ENCODE measurements at regions not wholly inside any gene's neighbourhood (a gene's known extent, or its start where the extent isn't known, plus 50 kb on each side); places are given as distances from the start of the nearest gene placed in this dataset.
"Not testable (repeated sequence)": the region's sequence is repeated elsewhere in the genome, so short reads cannot be mapped to it uniquely, and the experiment has no call there.

DNA sequence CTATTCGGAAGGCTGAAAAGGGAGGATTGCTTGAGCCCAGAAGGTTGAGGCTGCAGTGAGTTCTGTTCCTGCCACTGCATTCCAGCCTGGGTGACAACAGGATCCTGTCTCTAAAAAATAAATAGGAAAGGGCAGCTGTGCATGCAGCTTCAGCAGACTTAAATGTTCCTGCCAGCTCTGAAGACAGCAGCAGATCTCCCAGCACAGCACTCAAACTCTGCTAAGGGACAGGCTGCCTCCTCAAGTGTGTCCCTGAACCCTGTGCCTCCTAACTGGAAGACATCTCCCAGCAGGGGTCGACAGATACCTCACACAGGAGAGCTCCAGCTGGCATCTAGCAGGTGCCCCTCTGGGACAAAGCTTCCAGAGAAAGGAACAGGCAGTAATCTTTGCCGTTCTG is 117.9 kb downstream of the CXCL12 start:
- DNase-seq: no peak

DNA sequence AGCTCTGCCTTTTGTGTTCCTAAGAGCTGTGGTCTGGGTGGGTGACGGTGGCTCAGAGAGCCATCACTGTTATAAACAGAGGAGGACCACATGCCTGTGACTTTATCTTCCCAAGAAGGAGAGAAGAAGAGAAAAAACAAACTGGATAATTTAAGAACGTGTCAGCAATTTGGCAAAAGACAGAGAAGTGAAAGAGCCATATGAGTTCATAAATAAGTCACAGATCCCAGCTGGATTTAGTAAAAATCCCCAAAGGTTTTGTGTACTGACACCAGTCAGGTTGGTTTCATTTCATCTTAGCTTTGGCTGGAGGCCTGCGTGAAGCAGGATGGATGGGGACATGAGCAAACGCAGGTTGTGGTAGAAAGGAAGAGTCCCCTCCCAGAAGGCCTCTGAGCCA is 120.7 kb downstream of the CXCL12 start:
- no peak for DNase-seq

DNA sequence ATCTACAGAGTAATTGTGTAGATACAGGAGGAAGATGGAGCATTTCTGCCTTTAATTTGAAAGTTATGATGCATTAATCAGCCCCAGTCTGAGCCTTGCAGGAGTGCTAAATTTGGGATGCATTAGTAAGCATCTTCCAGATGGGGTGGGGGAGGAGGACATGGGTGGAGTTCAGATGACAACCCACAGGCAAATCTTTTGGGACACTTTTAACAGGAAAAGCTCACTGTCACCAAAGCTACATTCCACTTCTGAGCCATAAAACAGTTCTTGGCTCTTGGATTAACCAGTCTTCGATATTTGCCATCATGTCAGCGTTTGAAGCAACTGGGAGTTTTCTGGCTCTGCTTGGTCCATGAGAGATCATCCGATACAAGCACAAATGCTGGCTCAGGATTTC is 121.1 kb downstream of the CXCL12 start:
- DNase-seq: no peak

DNA sequence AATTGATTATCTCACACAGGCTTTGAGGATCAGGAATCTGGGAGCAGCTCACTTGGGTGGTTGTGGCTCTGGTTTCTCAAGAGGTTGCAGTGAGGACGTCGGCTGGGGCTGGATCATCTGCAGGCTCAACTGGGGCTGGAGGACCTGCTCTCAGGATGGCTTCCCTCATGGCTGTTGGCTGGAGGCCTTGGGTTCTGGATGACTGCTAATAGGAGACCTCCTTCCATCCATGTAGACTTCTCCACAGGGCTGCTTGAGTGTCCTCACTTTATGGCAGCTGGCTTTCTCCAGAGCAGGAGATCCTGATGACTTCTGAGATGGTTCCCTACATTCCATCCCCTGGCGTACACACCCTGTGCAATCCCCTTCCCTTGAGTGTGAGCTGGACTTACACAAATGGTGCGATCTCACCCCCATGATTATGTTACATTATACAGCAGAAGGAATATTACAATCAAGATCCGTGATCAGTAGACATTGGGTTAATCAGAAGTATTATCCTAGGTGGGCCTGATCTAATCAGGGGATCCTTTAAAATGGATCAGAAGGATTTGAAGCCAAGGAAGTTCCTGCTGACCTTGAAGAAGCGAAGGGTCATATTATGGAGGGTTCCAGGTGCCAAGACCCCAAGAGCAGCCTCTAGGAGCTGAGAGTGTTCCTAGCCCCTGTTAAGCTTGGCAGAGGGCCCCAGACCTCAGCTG is 122.2 kb downstream of the CXCL12 start:
- no peak for DNase-seq

DNA sequence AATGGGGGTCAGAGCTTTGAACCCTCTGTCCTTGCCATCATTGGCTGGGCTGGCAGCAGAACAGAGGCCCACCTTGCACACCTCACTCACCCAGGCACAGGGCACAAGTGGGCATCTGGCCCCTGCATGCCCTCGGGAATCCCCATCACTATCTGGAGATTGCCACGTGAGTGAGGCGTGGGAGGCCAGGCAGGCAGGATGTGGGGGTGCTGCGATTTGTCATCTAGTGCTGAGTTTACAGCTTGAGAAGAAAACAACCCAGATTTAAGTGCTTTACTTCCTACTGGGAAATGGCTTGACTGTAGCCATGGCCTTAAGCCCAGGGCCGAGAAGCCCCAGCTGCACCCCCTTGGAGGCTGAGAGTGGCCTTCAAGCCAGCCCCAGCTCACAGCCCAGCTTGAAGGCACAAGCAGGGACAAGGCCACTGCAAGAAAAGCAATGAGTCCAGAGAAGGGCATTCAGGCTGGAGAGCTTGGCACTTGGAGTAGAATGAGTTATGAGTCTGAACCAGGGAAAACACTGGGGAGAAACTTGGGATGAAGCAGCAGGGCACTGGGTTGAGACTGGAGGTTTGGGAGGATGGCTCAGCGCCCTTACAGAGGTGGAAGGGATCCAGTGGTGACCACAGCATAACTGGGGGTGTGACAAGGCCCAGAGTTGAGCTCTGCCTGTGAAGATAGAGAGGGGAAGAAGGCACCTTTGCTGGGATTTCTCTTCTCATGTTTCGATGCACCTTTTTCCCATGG is 123.0 kb downstream of the CXCL12 start:
- no peak for DNase-seq

DNA sequence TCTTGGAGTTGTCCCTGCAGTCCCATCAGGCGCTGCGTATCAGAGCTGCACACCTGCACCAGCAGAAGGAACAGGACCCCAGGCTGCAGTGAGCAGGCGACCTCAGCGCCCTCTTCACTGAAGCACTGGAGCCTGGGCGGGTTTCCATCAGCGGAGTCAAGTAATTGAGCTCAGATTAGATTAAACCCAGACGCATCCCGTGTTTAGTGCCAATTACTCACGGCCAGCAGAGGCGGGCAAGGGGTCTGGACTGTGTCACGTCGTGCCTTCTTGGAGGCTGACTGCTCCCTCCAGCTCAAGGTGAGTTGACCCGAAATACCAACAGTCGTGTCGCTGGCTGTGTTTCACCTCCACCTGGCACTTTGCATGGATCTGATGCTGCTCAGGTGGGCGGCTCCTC is 123.6 kb downstream of the CXCL12 start:
- no peak for DNase-seq

DNA sequence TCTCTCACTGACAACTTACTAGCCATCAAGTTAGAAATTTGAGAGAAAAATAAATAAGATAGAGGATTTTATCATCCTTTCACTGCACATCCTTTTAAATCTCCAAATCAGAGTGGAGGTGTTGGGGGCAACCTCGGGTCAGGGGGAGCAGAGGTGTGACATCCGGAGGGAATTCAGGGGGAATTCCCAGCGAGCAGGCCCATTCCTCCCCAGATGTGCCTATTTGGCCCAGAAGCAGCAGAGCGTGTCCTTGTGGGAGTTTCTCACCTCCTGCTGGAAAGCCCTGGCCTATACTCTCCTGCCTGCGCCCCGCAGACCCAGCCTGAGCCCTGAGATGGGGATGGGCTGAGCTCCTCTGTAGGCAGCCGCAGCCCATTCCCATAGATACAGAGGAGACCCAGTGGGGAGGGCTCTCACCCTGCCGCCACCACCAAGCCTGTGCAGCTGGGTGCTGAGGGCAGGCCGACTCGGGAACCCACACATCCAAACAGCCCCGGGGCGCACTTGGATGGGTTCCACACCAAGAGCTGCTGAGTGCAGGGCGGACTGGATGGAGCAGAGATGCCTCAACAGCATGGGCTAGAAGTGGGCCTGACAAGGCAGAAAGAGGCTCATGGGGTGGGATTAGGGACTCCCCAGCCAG is 124.5 kb downstream of the CXCL12 start:
- DNase-seq: no peak

DNA sequence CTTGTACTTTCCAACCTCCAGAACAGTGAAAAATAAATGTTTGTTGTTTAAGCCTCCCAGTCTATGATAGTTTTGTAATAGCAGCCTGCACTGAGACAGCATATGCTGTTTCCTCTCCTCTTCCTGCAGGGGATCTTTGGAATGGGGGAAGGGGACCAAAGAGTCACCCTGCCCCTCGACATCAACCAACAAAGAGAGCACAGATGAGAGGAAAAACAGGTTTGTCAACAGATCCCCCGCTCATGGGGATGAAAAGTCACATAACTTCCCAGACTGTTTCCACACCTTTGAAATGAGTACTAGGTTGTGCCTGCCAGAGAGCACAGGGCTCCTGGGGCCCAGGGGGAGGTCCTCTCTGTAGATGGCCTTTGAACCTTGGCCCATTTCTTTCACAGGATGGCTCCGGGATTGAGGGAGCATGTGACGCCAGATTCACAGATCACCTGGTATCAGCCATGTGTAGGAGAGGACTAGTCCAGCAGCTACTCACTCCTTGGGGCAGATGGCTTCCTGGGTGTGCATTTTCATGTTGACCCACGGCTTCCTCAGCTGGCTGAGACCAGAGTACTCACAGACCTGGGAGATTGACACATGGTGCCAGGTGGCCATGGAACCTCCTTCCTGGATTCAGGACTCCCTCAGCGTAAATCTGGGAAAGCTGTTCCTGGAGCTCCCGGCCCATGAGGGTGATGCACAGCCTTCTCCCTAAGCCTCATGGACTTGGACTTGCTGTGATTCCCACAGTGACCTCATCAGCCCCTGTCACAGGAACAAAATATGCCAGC is 125.6 kb downstream of the CXCL12 start:
- no peak for DNase-seq

DNA sequence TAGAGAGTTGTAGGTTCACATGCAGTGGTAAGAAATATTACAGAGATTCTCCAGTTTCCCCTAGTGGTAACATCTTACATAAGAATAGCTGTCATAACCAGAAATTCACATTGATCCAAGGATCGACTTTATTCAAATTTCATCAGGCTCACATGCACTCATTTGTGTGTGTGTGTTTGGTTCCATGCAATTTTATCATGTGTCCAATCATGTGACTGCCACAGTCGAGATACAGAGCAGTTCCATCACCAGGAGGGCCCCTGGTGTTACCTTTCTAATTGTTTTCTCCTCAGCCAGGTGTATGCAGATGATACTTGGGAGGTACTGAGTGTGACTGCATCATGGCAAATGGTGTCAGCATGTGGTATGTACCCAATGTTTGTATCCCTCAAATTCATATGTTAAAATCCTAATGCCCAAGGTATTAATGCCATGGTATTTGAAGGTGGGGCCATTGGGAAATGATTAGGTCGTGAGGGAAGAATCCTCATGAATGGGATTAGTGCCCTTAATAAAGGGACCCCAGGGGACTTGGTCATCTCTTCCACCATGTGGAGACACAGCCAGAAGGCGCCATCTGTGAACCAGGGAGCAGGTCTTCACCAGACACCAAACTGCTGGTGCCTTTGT is 126.3 kb downstream of the CXCL12 start:
- no peak for DNase-seq

DNA sequence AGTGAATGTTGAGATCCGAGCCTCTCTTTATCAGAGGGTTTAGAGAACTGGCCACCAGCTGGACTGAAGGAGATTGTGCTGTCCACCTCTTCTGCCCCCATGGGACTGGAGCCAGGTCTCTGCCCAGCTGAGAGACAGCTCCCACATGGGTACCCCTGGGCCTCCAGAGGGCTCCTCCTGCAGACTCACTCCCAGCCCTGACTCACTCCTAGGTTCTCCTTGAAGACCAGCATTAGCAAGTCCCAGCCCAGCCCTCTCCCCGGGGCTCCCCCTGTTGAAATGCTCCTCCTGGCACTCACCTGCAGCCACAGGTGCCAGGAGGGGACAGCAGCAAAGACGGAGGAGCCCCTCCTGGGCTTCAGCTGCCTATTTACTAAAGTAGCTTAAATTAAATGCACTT is 126.9 kb downstream of the CXCL12 start:
- no peak for DNase-seq

DNA sequence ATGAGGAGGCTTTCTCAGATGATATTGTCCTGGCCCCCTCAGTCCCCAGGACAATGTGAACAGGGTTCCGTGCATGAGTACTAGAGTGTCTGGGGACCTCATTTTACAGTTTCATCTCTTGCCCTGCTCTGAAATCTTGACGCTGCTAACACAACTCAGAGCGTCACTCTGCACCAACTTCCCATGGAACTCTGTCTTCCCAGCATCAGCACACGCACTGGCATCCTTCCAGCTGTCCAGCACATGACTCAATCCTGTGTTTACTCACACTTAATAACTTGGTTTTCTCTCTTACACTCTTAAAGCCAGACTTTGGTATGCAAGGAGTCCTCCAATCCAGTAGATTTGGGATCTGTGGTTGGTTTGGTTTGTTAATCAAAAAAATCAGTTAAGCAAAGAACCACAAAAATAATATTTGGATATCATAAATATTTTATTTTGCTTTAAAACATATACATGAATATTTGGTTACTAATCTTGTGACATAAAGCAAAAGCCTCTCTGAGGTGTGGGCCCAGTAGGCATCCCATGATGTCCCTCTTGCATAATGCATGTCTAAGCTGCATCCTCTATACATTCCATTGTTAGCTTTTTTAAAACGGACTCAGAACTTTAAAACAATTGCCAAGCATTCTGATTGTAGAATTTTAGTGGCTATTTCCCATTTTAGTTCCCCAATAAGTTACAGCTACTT is 131.0 kb downstream of the CXCL12 start:
- DNase-seq: no peak

DNA sequence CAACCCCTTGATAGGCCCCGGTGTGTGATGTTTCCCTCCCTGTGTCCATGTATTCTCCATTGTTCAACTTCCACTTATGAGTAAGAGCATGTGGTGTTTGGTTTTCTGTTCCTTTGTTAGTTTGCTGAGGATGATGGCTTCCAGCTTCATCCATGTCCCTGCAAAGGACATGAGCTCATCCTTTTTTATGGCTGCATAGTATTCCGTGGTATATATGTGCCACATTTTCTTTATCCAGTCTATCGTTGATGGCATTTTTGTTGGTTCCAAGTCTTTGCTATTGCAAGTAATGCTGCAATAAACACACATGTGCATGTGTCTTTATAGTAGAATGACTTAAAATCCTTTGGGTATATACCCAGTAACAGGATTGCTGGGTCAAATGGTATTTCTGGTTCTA is 132.3 kb downstream of the CXCL12 start:
- not testable (repeated sequence) for DNase-seq

DNA sequence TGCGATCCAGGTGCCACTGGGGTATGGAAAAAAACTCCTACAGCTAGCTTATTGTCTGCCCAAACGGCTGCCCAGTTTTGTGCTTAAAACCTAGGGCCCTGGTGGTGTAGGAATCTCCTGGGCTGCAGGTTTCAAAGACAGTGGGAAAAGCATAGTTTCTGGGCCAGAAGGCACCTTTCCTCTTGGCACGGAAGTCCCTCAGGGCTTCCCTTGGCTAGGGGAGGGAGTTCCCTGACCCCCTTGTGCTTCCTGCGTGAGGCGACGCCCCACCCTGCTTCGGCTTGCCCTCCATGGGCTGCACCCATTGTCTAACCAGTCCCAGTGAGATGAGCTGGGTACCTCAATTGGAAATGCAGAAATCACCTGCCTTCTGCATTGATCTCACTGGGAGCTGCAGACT is 135.0 kb downstream of the CXCL12 start:
- not testable (repeated sequence) for DNase-seq

DNA sequence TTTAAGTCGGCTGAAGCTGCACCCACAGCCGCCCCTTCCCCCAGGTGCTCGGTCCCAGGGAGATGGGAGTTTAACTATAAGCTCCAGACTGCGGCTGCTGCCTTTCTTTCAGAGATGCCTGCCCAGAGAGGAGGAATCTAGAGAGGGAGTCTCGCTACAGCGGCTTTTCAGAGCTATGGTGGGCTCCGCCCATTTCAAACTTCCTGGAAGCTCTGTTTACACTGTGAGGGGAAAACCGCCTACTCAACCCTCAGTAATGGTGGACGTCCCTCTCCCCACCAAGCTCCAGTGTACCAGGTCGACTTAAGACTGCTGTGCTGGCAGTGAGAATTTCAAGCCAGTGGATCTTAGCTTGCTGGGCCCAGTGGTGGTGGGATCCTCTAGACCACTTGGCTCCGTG is 135.4 kb downstream of the CXCL12 start:
- DNase-seq: no peak

DNA sequence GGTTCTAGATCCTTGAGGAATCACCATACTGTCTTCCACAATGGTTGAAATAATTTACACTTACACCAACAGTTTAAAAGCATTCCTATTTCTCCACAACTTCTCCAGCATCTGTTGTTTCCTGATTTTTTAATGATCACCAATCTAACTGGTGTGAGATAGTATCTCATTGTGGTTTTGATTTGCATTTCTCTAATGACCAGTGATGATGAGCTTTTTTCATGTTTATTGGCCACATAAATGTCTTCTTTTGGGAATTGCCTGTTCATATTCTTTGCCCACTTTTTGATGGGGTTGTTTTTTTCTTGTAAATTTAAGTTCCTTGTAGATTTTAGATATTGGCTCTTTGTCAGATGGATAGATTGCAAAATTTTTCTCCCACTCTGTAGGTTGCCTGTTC is 138.2 kb downstream of the CXCL12 start:
- DNase-seq: not testable (repeated sequence)

DNA sequence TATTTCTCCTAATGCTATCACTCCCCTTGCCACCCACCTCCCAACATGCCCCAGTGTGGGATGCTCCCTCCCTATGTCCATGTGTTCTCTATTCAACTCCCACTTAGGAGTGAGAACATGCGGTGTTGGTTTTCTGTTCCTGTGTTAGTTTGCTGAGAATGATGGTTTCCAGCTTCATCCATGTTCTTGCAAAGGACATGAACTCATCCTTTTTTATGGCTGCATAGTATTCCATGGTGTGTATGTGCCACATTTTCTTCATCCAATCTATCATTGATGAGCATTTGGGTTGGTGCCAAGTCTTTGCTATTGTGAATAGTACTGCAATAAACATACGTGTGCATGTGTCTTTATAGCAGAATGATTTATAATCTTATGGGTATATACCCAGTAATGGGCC is 138.6 kb downstream of the CXCL12 start:
- not testable (repeated sequence) for DNase-seq

DNA sequence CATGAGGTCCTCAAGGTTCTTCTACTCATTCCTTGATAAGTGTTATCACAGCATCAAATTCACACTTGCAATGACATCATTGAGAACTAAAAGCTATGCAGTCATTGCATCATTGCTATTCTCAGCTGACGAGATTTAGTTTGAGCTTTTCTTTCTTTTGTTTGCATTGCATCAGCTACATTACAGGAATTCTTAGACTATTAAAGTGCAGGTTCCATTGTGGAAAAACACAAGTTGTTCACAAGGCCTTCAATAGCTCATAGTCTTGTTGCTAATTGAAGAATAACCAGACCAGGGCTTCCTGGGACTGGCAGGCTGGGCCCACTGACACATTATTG is 139.3 kb downstream of the CXCL12 start:
- no peak for DNase-seq

DNA sequence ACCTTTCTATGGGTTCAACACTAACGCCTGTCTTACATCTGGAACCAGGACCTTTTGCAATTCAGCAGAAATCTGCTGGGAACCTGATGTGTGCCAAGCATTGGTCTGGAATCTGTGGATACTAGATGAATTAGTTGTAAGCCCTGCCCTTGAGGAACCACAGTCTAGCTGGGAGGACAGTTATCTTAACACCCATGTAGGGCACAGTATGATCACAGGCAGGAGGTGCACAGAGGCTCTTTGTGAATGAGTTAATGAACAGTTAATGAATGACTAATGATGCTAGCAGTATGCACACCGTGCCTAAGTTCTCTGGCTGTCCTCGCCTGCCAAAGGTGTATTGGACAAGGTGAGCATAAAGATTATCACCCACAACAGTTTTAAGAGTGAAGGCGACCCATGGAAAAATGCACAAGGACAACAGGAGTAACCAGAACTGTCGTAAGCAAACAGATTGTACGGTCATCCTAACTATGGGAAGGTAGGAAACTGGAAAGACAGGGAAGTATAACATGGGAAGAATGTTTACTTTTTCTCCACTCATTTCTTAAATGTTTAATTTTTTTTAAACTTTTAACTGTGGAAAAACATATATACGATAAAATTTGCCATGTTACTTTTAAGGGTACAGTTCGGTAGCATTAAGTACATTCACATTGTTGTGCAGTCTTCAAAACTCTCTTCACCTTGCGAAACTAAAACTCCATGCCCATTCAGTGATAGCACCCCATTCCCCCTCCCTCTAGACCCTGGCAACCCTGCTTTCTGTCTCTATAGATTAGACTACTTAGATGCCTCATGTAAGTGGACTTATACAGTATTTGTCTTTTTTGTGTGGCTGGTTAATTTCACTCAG is 139.9 kb downstream of the CXCL12 start:
- DNase-seq: no peak

DNA sequence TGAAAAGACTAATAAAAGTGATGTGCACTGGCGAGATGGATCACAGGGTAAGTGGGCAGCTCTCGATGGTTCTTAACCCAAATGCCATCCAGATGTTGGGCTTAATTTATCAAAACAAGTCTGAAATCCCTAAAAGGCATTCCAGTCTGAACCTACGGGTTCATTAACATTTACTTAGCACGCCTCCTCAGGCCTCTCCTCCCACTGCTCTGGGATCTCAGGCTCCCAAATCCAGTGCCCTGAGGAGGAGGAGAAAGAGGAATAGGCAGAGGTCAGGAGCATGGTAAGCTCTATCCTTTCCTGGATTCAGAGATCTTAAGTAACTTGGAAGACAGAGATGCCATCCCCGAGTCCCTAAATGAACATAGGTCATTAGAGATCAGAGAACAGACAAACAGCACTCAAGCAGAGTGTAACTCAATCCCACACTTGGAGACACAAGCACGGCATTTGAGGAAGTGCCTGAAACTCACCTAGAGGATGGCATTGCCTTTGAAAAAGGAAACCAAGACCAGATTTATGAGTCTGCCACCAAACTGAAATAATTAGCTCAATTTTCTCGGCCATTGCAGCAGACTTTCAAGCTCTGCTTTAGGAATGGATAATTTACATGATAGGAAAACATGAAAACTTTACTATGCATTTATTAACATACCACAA is 140.9 kb downstream of the CXCL12 start:
- DNase-seq: no peak

DNA sequence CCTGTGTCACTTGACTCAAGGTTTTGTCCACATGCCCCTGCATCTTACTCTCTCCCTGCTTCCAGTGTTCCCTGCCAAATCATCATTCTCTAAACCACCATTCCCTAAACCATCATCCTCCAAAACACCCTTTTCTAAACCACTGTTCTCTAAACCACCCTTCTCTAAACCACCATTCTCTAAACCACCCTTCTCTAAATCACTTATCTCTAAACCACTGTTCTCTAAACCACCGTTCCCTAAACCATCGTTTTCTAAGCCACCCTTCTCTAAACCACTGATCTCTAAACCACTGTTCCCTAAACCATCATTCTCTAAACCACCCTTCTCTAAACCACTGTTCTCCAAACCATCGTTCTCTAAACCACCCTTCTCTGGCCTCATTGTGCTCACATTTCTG is 142.1 kb downstream of the CXCL12 start:
- DNase-seq: no peak

DNA sequence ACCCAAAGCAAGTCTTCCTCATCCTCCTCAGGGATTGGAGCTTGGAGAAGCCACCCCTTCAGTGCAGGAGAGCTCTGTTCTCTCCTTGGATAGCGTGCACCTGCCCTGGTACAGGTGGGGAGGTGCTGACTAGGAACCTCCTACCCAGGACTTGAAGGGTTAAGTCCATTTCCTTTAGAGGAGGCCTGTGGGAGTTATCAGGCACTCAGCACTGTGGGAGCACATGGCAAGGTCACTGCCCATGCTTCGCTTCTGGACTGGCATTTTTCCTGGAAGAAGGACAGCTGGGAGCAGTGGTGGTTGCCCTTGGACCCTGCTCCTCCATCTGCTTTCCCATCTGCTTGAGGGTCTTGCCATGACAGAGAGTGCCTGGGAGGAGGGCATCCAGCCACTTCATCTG is 142.8 kb downstream of the CXCL12 start:
- no peak for DNase-seq

All from activated CD8-positive, alpha-beta memory T cell treated with anti-CD3 and anti-CD28 coated beads, Interleukin-2, amount 50 U/mL, for 4 hours (primary cell).